HG03175 (cell line): ENCODE measurements at regions not wholly inside any gene's neighbourhood (a gene's known extent, or its start where the extent isn't known, plus 50 kb on each side); places are given as distances from the start of the nearest gene placed in this dataset.

Experiments used
- ATAC-seq: cut with Tn5 transposase; IDR thresholded peaks from one replicate; pipeline ENCODE4 v1.9.1; 2021; ENCODE audit warnings: mild to moderate bottlenecking, moderate library complexity; ENCODE audit not compliant: unreplicated experiment

GRCh38 chr2:117698819-117699218 is 115.7 kb upstream of the DDX18 start:
- ATAC-seq = no peak

GRCh38 chr2:117700471-117700870 is 114.0 kb upstream of the DDX18 start:
- ATAC-seq = no peak

GRCh38 chr2:117701365-117701764 is 113.1 kb upstream of the DDX18 start:
- ATAC-seq = no peak

GRCh38 chr2:117702098-117702497 is 112.4 kb upstream of the DDX18 start:
- no peak for ATAC-seq

- ATAC-seq = no peak
Measured at GRCh38 chr2:117703858-117704257, 110.6 kb upstream of the DDX18 start.

- ATAC-seq = no peak
Measured at GRCh38 chr2:117704818-117705217, 109.7 kb upstream of the DDX18 start.

GRCh38 chr2:117707874-117708273 is 106.6 kb upstream of the DDX18 start:
- no peak for ATAC-seq

GRCh38 chr2:117712684-117713083 is 101.8 kb upstream of the DDX18 start:
- no peak for ATAC-seq

GRCh38 chr2:117714110-117714509 is 100.4 kb upstream of the DDX18 start:
- no peak for ATAC-seq

GRCh38 chr2:117714745-117715417 is 99.6 kb upstream of the DDX18 start:
- no peak for ATAC-seq

GRCh38 chr2:117716505-117716904 is 98.0 kb upstream of the DDX18 start:
- no peak for ATAC-seq

GRCh38 chr2:117717072-117717471 is 97.4 kb upstream of the DDX18 start:
- no peak for ATAC-seq

- no peak for ATAC-seq
Measured at GRCh38 chr2:117718048-117718447, 96.4 kb upstream of the DDX18 start.

- ATAC-seq = no peak
Measured at GRCh38 chr2:117720765-117721164, 93.7 kb upstream of the DDX18 start.

- no peak for ATAC-seq
Measured at GRCh38 chr2:117723483-117723882, 91.0 kb upstream of the DDX18 start.

GRCh38 chr2:117723888-117724434 is 90.5 kb upstream of the DDX18 start:
- no peak for ATAC-seq

- ATAC-seq = no peak
Measured at GRCh38 chr2:117726747-117727146, 87.7 kb upstream of the DDX18 start.

- no peak for ATAC-seq
Measured at GRCh38 chr2:117737846-117738245, 76.6 kb upstream of the DDX18 start.

GRCh38 chr2:117738991-117739839 is 75.3 kb upstream of the DDX18 start:
- no peak for ATAC-seq

GRCh38 chr2:117745537-117745936 is 69.0 kb upstream of the DDX18 start:
- no peak for ATAC-seq

GRCh38 chr2:117755768-117756167 is 58.7 kb upstream of the DDX18 start:
- ATAC-seq = no peak

- ATAC-seq = no peak
Measured at GRCh38 chr2:117760916-117761315, 53.6 kb upstream of the DDX18 start.
